Upper lobe of left lung (tissue), 6 donors: ENCODE measurements at regions not wholly inside any gene's neighbourhood (a gene's known extent, or its start where the extent isn't known, plus 50 kb on each side); places are given as distances from the start of the nearest gene placed in this dataset.
"Not testable (repeated sequence)": the region's sequence is repeated elsewhere in the genome, so short reads cannot be mapped to it uniquely, and the experiment has no call there.

Source experiments
- ATAC-seq, 2 donors: fragments of 200-7000 bp; cut with Tn5 transposase; one replicate each; pipeline ENCODE4 v1.9.1; 2022; ENCODE audit warnings: mild to moderate bottlenecking in 2 of 2, moderate library complexity in 2 of 2; ENCODE audit not compliant: low FRiP score in 2 of 2
- DNase-seq, 2 donors: peaks; one replicate each; pipeline ENCODE4 v3.0.0-alpha.2; 2019 to 2020
- H3K27ac ChIP-seq, 4 donors: fragments of 200-600 bp; sonication (generic); one replicate each; pipeline ENCODE4 v1.5.1; 2016 to 2019
- H3K27me3 ChIP-seq, 4 donors: fragments of 200-600 bp; sonication (generic); one replicate each; pipeline ENCODE4 v1.5.1; 2017 to 2019
- H3K36me3 ChIP-seq, 4 donors: fragments of 200-600 bp; sonication (generic); one replicate each; pipeline ENCODE4 v1.5.1; 2016 to 2019
- H3K4me1 ChIP-seq, 4 donors: fragments of 200-600 bp; sonication (generic); one replicate each; pipeline ENCODE4 v1.5.1; 2018 to 2019
- H3K4me3 ChIP-seq, 4 donors: fragments of 200-600 bp; sonication (generic); one replicate each; pipeline ENCODE4 v1.5.1; 2017 to 2019; ENCODE audit warnings: mild to moderate bottlenecking in 2 of 4, moderate library complexity in 1 of 4
- H3K9me3 ChIP-seq, 4 donors: fragments of 200-600 bp; sonication (generic); one replicate each; pipeline ENCODE4 v1.5.1; 2018 to 2019
- CTCF ChIP-seq, 6 experiments: fragments of 450-650 bp in 4 of 6; fragments of 200-600 bp in 2 of 6; sonication (generic) in 2 of 6; IDR thresholded peaks; one replicate each; pipeline ENCODE4 v1.5.1; 2016 to 2019; ENCODE audit warnings: antibody characterized with exemption in 6 of 6
- EP300 ChIP-seq, 4 donors: sonication (generic); formaldehyde crosslinking; IDR thresholded peaks; one replicate each; pipeline ENCODE4 v1.5.1; 2017; ENCODE audit warnings: antibody characterized with exemption in 4 of 4, control low read depth in 2 of 4
- POLR2A ChIP-seq, 4 donors: fragments of 450-650 bp; IDR thresholded peaks; one replicate each; pipeline ENCODE4 v1.5.1; 2016 to 2017; ENCODE audit warnings: antibody characterized with exemption in 4 of 4, mild to moderate bottlenecking in 2 of 4
- POLR2AphosphoS5 ChIP-seq, 2 donors: sonication (generic); formaldehyde crosslinking; IDR thresholded peaks; one replicate each; pipeline ENCODE4 v1.5.1; 2017; ENCODE audit warnings: antibody characterized with exemption in 2 of 2
- WGBS, 2 donors: methylation state at CpG; one replicate each; pipeline ENCODE4 v1.1.5; 2017 to 2018; 5-methylcytosine and 5-hydroxymethylcytosine counted together
- donor health status: DM: no; HTN: no; CAD: no; lungs with moderate emphysema.
- donor health status: DM: no; HTN: yes; CAD: no; lungs with severe emphysema.

GRCh38 chr2:234395891-234396420 is 100.9 kb downstream of the ARL4C start:
- Histone ChIP-seq H3K4me1 (no peaks in the 10 kb centered on the region), H3K9me3 (no peaks in the 10 kb centered on the region), H3K27ac (no peak overlapping the region), H3K27me3 (no peaks in the 10 kb centered on the region), H3K36me3 (no peaks in the 10 kb centered on the region), H3K4me3 (no peak overlapping the region)
- 62 to 74% methylated on average over 3 of the region's 6 CpGs for WGBS, 2 donors
- TF ChIP-seq CTCF (IDR thresholded peaks at IDR 0.05) (no peak), POLR2AphosphoS5 (IDR thresholded peaks at IDR 0.05) (no peak), POLR2A (IDR thresholded peaks at IDR 0.05) (no peak), EP300 (IDR thresholded peaks at IDR 0.05) (no peak)
- DNase-seq (no peak), ATAC-seq (no peak)

- no peak for TF ChIP-seq CTCF (IDR thresholded peaks at IDR 0.05)
- no peak for TF ChIP-seq POLR2AphosphoS5 (IDR thresholded peaks at IDR 0.05)
- no peak for TF ChIP-seq EP300 (IDR thresholded peaks at IDR 0.05)
- TF ChIP-seq POLR2A (IDR thresholded peaks at IDR 0.05) = no peak
- no peaks in the 10 kb centered on the region for H3K27me3 ChIP-seq
- no peak for DNase-seq
- no peaks in the 10 kb centered on the region for H3K4me1 ChIP-seq
- WGBS, 2 donors = 91 to 93% methylated on average over 4 of the region's 4 CpGs
- H3K9me3 ChIP-seq = no peaks in the 10 kb centered on the region
- no peaks in the 10 kb centered on the region for H3K36me3 ChIP-seq
- ATAC-seq = no peak
- no peak overlapping the region for H3K27ac ChIP-seq
- no peak overlapping the region for H3K4me3 ChIP-seq
Observed at GRCh38 chr2:234394450-234394849, 102.4 kb downstream of the ARL4C start.

- Histone ChIP-seq H3K27me3 (no peaks in the 10 kb centered on the region), H3K9me3 (no peaks in the 10 kb centered on the region), H3K27ac (no peak overlapping the region), H3K4me1 (no peaks in the 10 kb centered on the region), H3K36me3 (no peaks in the 10 kb centered on the region), H3K4me3 (no peak overlapping the region)
- ATAC-seq (no peak), DNase-seq (no peak)
- 88 to 89% methylated on average over 3 of the region's 3 CpGs for WGBS, 2 donors
- no peak for TF ChIP-seq CTCF (IDR thresholded peaks at IDR 0.05)
- no peak for TF ChIP-seq EP300 (IDR thresholded peaks at IDR 0.05)
- no peak for TF ChIP-seq POLR2AphosphoS5 (IDR thresholded peaks at IDR 0.05)
- TF ChIP-seq POLR2A (IDR thresholded peaks at IDR 0.05) = no peak
Observed at GRCh38 chr2:234393354-234393753, 103.5 kb downstream of the ARL4C start.

GRCh38 chr2:234392041-234392615 is 104.8 kb downstream of the ARL4C start:
- no peaks in the 10 kb centered on the region for H3K36me3 ChIP-seq
- 84 to 87% methylated on average over 3 to 4 of the region's 4 CpGs for WGBS, 2 donors
- no peak for TF ChIP-seq POLR2A (IDR thresholded peaks at IDR 0.05)
- no peak for TF ChIP-seq EP300 (IDR thresholded peaks at IDR 0.05)
- TF ChIP-seq CTCF (IDR thresholded peaks at IDR 0.05) = no peak
- TF ChIP-seq POLR2AphosphoS5 (IDR thresholded peaks at IDR 0.05) = no peak
- H3K27ac ChIP-seq = no peak overlapping the region
- DNase-seq (no peak), ATAC-seq (no peak)
- H3K9me3 ChIP-seq = no peaks in the 10 kb centered on the region
- H3K4me1 ChIP-seq = no peaks in the 10 kb centered on the region
- H3K27me3 ChIP-seq = no peaks in the 10 kb centered on the region
- H3K4me3 ChIP-seq = no peak overlapping the region

GRCh38 chr2:234391625-234392024 is 105.3 kb downstream of the ARL4C start:
- no peak overlapping the region for H3K27ac ChIP-seq
- no peak overlapping the region for H3K4me3 ChIP-seq
- no peaks in the 10 kb centered on the region for H3K27me3 ChIP-seq
- 84 to 91% methylated on average over 3 of the region's 3 CpGs for WGBS, 2 donors
- DNase-seq = no peak
- TF ChIP-seq POLR2AphosphoS5 (IDR thresholded peaks at IDR 0.05) (no peak), EP300 (IDR thresholded peaks at IDR 0.05) (no peak), CTCF (IDR thresholded peaks at IDR 0.05) (no peak), POLR2A (IDR thresholded peaks at IDR 0.05) (no peak)
- ATAC-seq = no peak
- H3K4me1 ChIP-seq = no peaks in the 10 kb centered on the region
- no peaks in the 10 kb centered on the region for H3K9me3 ChIP-seq
- no peaks in the 10 kb centered on the region for H3K36me3 ChIP-seq

- not testable (repeated sequence) for H3K9me3 ChIP-seq, H3K4me1 ChIP-seq, ATAC-seq
Observed at GRCh38 chr2:234389661-234390060, 107.2 kb downstream of the ARL4C start.

More at GRCh38 chr2:234389661-234390060, 107.2 kb downstream of the ARL4C start:
- H3K27ac ChIP-seq, DNase-seq, H3K27me3 ChIP-seq, H3K4me3 ChIP-seq, H3K36me3 ChIP-seq: not testable (repeated sequence)
- 70 to 80% methylated on average over 3 of the region's 3 CpGs for WGBS, 2 donors
